OCI-LY3 (cell line): ENCODE measurements at regions not wholly inside any gene's neighbourhood (a gene's known extent, or its start where the extent isn't known, plus 50 kb on each side); places are given as distances from the start of the nearest gene placed in this dataset.

Experiments used
- H2AFZ ChIP-seq: fragments of 200-600, 300-600 bp; shearing (Covaris generic); 2 replicates; pipeline ENCODE4 v1.6.0; 2014; ENCODE audit warnings: antibody characterized with exemption, low read depth, low read length
- H3K27ac ChIP-seq: fragments of 200-600, 300-600 bp; sonication (generic); 2 replicates; pipeline ENCODE4 v1.5.1; 2014; ENCODE audit warnings: mild to moderate bottlenecking, low read length, moderate library complexity, mixed read lengths
- H3K27me3 ChIP-seq: fragments of 200-600, 300-600 bp; sonication (generic); 2 replicates; pipeline ENCODE4 v1.6.1; 2014; ENCODE audit warnings: low read depth, low read length, mixed read lengths
- H3K36me3 ChIP-seq: fragments of 200-600, 300-600 bp; sonication (generic); replicated peaks from 2 replicates; pipeline ENCODE3; 2014; ENCODE audit warnings: low read depth, low read length, mixed read lengths
- H3K4me1 ChIP-seq: fragments of 300-600, 200-600 bp; sonication (generic); 2 replicates; pipeline ENCODE4 v1.6.1; 2014; ENCODE audit warnings: low read length, mixed read lengths
- H3K4me2 ChIP-seq: fragments of 200-600, 300-600 bp; sonication (generic); 2 replicates; pipeline ENCODE4 v1.6.1; 2014; ENCODE audit warnings: low read length, mixed read lengths
- H3K4me3 ChIP-seq: fragments of 300-600, 200-600 bp; sonication (generic); 2 replicates; pipeline ENCODE4 v1.5.1; 2014; ENCODE audit warnings: antibody characterized with exemption, mild to moderate bottlenecking, low read length, moderate library complexity
- H3K79me2 ChIP-seq: fragments of 300-600, 200-600 bp; shearing (Covaris generic); 2 replicates; pipeline ENCODE4 v1.6.1; 2014; ENCODE audit warnings: mild to moderate bottlenecking, low read length, mixed read lengths
- H3K9ac ChIP-seq: fragments of 300-600, 200-600 bp; shearing (Covaris generic); 2 replicates; pipeline ENCODE4 v1.6.0; 2014; ENCODE audit warnings: mild to moderate bottlenecking, low read length, moderate library complexity
- H3K9me3 ChIP-seq: fragments of 200-600, 300-600 bp; shearing (Covaris generic); 2 replicates; pipeline ENCODE4 v1.6.1; 2014; ENCODE audit warnings: low read length, mixed read lengths; ENCODE audit not compliant: insufficient read depth
- H4K20me1 ChIP-seq: fragments of 200-600, 300-600 bp; sonication (generic); 2 replicates; pipeline ENCODE4 v1.6.1; 2016; ENCODE audit warnings: low read length, mixed read lengths; ENCODE audit not compliant: insufficient read depth
- CTCF ChIP-seq: fragments of 200-600, 300-600 bp; sonication (generic); IDR thresholded peaks from 2 replicates; pipeline ENCODE4 v1.5.1; 2014; ENCODE audit warnings: antibody characterized with exemption, low read length, low read depth
- EZH2phosphoT487 ChIP-seq: fragments of 200-600 bp; shearing (Covaris generic); IDR thresholded peaks from 2 replicates; pipeline ENCODE4 v1.6.1; 2018; ENCODE audit warnings: antibody characterized with exemption, mixed run types, low read depth

- peaks cover 4% of the 10 kb centered on the region; the same call in 1 of the 2 replicates for H3K4me1 ChIP-seq
- H3K36me3 ChIP-seq = no peaks in the 10 kb centered on the region
- H3K9ac ChIP-seq = no peak overlapping the region
- H3K4me3 ChIP-seq = no peak overlapping the region
- no peak for TF ChIP-seq EZH2phosphoT487
- TF ChIP-seq CTCF = no peak
- H3K4me2 ChIP-seq = no peak overlapping the region
- H3K27me3 ChIP-seq = peaks cover 11% of the 10 kb centered on the region
- H3K79me2 ChIP-seq = no peaks in the 10 kb centered on the region
- no peak overlapping the region for H3K27ac ChIP-seq
- H4K20me1 ChIP-seq = no peaks in the 10 kb centered on the region
- no peak overlapping the region for H2AFZ ChIP-seq
- H3K9me3 ChIP-seq = no peaks in the 10 kb centered on the region
Observed at GRCh38 chr11:11074686-11075335, 217.0 kb upstream of the ZBED5 start.

GRCh38 chr11:11073996-11074395 lies 216.1 kb upstream of the ZBED5 start:
- Histone ChIP-seq H3K4me2 (no peak overlapping the region), H3K4me1 (peaks cover 4% of the 10 kb centered on the region; the same call in 1 of the 2 replicates), H3K9me3 (no peaks in the 10 kb centered on the region), H3K9ac (no peak overlapping the region), H3K27me3 (peaks cover 11% of the 10 kb centered on the region), H3K36me3 (no peaks in the 10 kb centered on the region), H3K4me3 (no peak overlapping the region), H4K20me1 (no peaks in the 10 kb centered on the region), H3K79me2 (no peaks in the 10 kb centered on the region), H2AFZ (no peak overlapping the region), H3K27ac (no peak overlapping the region)
- TF ChIP-seq CTCF (no peak), EZH2phosphoT487 (no peak)

GRCh38 chr11:11072067-11072466 lies 214.2 kb upstream of the ZBED5 start:
- Histone ChIP-seq H3K4me2 (no peak overlapping the region), H4K20me1 (no peaks in the 10 kb centered on the region), H3K9ac (no peak overlapping the region), H3K4me3 (no peak overlapping the region), H3K79me2 (no peaks in the 10 kb centered on the region), H3K27ac (no peak overlapping the region), H3K9me3 (no peaks in the 10 kb centered on the region), H2AFZ (no peak overlapping the region), H3K27me3 (peaks cover 11% of the 10 kb centered on the region; the same call in 1 of the 2 replicates), H3K4me1 (no peaks in the 10 kb centered on the region), H3K36me3 (no peaks in the 10 kb centered on the region)
- TF ChIP-seq EZH2phosphoT487 (no peak), CTCF (no peak)

GRCh38 chr11:11071486-11071885 lies 213.6 kb upstream of the ZBED5 start:
- H3K27me3 ChIP-seq = peaks cover 12% of the 10 kb centered on the region; the same call in 1 of the 2 replicates
- H3K4me2 ChIP-seq = no peak overlapping the region
- no peak overlapping the region for H3K27ac ChIP-seq
- TF ChIP-seq EZH2phosphoT487 (no peak), CTCF (no peak)
- H3K36me3 ChIP-seq = no peaks in the 10 kb centered on the region
- H4K20me1 ChIP-seq = no peaks in the 10 kb centered on the region
- no peak overlapping the region for H3K4me3 ChIP-seq
- H3K4me1 ChIP-seq = no peaks in the 10 kb centered on the region
- no peaks in the 10 kb centered on the region for H3K79me2 ChIP-seq
- no peaks in the 10 kb centered on the region for H3K9me3 ChIP-seq
- H2AFZ ChIP-seq = no peak overlapping the region
- no peak overlapping the region for H3K9ac ChIP-seq
